ENCODE measurements at regions not wholly inside any gene's neighbourhood (a gene's known extent, or its start where the extent isn't known, plus 50 kb on each side); places are given as distances from the start of the nearest gene placed in this dataset.
A peak's percentile ranks its signal among the peaks of the same experiment; 100 is the strongest.

GRCh38 chr6:133590814-133591213 lies 298.1 kb upstream of the TCF21 start:
- WGBS (ENCODE audit: missing lambda C conversion rate), result 11% methylated on average over 3 of the region's 3 CpGs
- DNase-seq (ENCODE audit: low read depth in 1 of 2, low spot score in 1 of 2), result peak in 1 of 2 experiments; percentile 76
- peak overlapping the region; percentile 81 for H3K4me2 ChIP-seq

GRCh38 chr6:133591275-133591674 lies 297.6 kb upstream of the TCF21 start:
- Histone ChIP-seq H3K4me1 (peaks cover 54% of the 10 kb centered on the region), H3K4me3 (no peak overlapping the region), H3K4me2 (peak overlapping the region; percentile 81), H3K9me3 (peaks cover 3% of the 10 kb centered on the region; the same call in 1 of the 3 replicates), H3K27ac (peak overlapping the region; percentile 94 to 97)
- no peak for ATAC-seq
- DNase-seq (ENCODE audit: low read depth in 1 of 2, low spot score in 1 of 2), result no peak
- TF ChIP-seq POLR2AphosphoS2 (conservative IDR thresholded peaks at IDR 0.05; ENCODE audit: low read length) (no peak), FOSL2 (IDR thresholded peaks at IDR 0.05) (no peak), FOSL2 (CRISPR knock-in tag; IDR thresholded peaks at IDR 0.05) (0 out of 2 replicates have a peak, but pooled peaks have one; percentile 4), HOXB13 (CRISPR knock-in tag; IDR thresholded peaks at IDR 0.05; ENCODE audit: low read depth) (peak; percentile 40), CHD4 (IDR thresholded peaks at IDR 0.05; ENCODE audit: borderline replicate concordance) (no peak), SREBF2 (IDR thresholded peaks at IDR 0.05) (no peak), NPAS2 (CRISPR knock-in tag; IDR thresholded peaks at IDR 0.05; ENCODE audit: borderline replicate concordance) (no peak), RARB (CRISPR knock-in tag; IDR thresholded peaks at IDR 0.05) (no peak)
- no peak for FAIRE-seq
- CTCF ChIA-PET, result interaction anchor here (0.8 to 1.5 kb wide), 4 partner anchors 22 to 332 kb away, joined by 3 to 6 read pairs (median 4); no protein-coding TSS in a partner anchor
- 14% methylated on average over 1 of the region's 1 CpG for whole genome bisulfite sequencing (ENCODE audit: missing lambda C conversion rate)
- POLR2A ChIA-PET, result no interaction called here

More at GRCh38 chr6:133590814-133591213, 298.1 kb upstream of the TCF21 start:
- FAIRE-seq (peak; percentile 82), ATAC-seq (peak; percentile 66 to 87)
- ChIA-PET CTCF (interaction anchor here (1.3 to 1.5 kb wide), 3 partner anchors 22 to 332 kb away, joined by 3 to 6 read pairs (median 6); no protein-coding TSS in a partner anchor), POLR2A (interaction anchor here (0.6 to 0.7 kb wide), 2 partner anchors 247 to 767 kb away, joined by 3 to 7 read pairs; no protein-coding TSS in a partner anchor)
- Histone ChIP-seq H3K9me3 (peaks cover 3% of the 10 kb centered on the region; the same call in 1 of the 3 replicates), H3K27ac (peak overlapping the region; percentile 94 to 97), H3K4me1 (peaks cover 53% of the 10 kb centered on the region), H3K4me3 (no peak overlapping the region)
- TF ChIP-seq MAFK (IDR thresholded peaks at IDR 0.05; ENCODE audit: partially characterized antibody) (peak; percentile 99), EHF (CRISPR knock-in tag; IDR thresholded peaks at IDR 0.05) (peak; percentile 71; the same call in 1 of the 2 replicates), CBX2 (IDR thresholded peaks at IDR 0.05; ENCODE audit: borderline replicate concordance, low read depth) (no peak), NFE2L2 (conservative IDR thresholded peaks at IDR 0.05; ENCODE audit: low read length) (peak; percentile 89), HEYL (CRISPR knock-in tag; IDR thresholded peaks at IDR 0.05) (0 out of 2 replicates have a peak, but pooled peaks have one; percentile 7), FOSL2 (IDR thresholded peaks at IDR 0.05) (no peak), FOSL2 (CRISPR knock-in tag; IDR thresholded peaks at IDR 0.05) (peak; percentile 34; the same call in 1 of the 2 replicates)

GRCh38 chr6:133594652-133595110 lies 294.2 kb upstream of the TCF21 start:
- H3K9me3 ChIP-seq, result no peaks in the 10 kb centered on the region; the same call in 2 of the 3 replicates
- DNase-seq (ENCODE audit: low read depth in 1 of 2, low spot score in 1 of 2) (peak in 1 of 2 experiments; percentile 14), FAIRE-seq (no peak), ATAC-seq (no peak)
- H3K4me3 ChIP-seq, result no peak overlapping the region
- H3K4me1 ChIP-seq, result peaks cover 47% of the 10 kb centered on the region
- TF ChIP-seq BHLHE40 (IDR thresholded peaks at IDR 0.05; ENCODE audit: low read depth, low read length) (no peak), KDM5A (IDR thresholded peaks at IDR 0.05) (no peak), JUN (IDR thresholded peaks at IDR 0.05) (no peak), MAFK (IDR thresholded peaks at IDR 0.05; ENCODE audit: partially characterized antibody) (no peak), POLR2AphosphoS2 (conservative IDR thresholded peaks at IDR 0.05; ENCODE audit: low read length) (no peak), CTCF (IDR thresholded peaks at IDR 0.05) (no peak), E2F6 (IDR thresholded peaks at IDR 0.05; ENCODE audit: borderline replicate concordance, low read depth) (no peak), BCL3 (IDR thresholded peaks at IDR 0.05) (no peak), EHMT2 (IDR thresholded peaks at IDR 0.05; ENCODE audit: low read depth) (no peak), ELK1 (IDR thresholded peaks at IDR 0.05; ENCODE audit: low read depth, low read length) (no peak), MAZ (IDR thresholded peaks at IDR 0.05; ENCODE audit: borderline replicate concordance, low read depth, low read length) (no peak), CEBPB (IDR thresholded peaks at IDR 0.05) (no peak), ZNF302 (CRISPR knock-in tag; IDR thresholded peaks at IDR 0.05) (no peak), FOXS1 (CRISPR knock-in tag; IDR thresholded peaks at IDR 0.05) (no peak), TP53 (CRISPR knock-in tag; IDR thresholded peaks at IDR 0.05) (no peak), RNF2 (IDR thresholded peaks at IDR 0.05; ENCODE audit: borderline replicate concordance, low read depth) (no peak), SREBF2 (IDR thresholded peaks at IDR 0.05) (no peak), NFE2L2 (conservative IDR thresholded peaks at IDR 0.05; ENCODE audit: low read length) (no peak), ESRRA (IDR thresholded peaks at IDR 0.05; ENCODE audit: borderline replicate concordance, low read length) (no peak)
- 74% methylated on average over 8 of the region's 8 CpGs for WGBS (ENCODE audit: missing lambda C conversion rate)
- ChIA-PET POLR2A (no interaction called here), CTCF (interaction anchor here (1.9 to 2.9 kb wide), 2 partner anchors 26 to 322 kb away, joined by 4 to 8 read pairs; no protein-coding TSS in a partner anchor)
- H3K27ac ChIP-seq, result peak overlapping the region; percentile 85 to 97
- H3K4me2 ChIP-seq, result peak overlapping the region; percentile 62; the same call in 2 of the 3 replicates

All from A549 (cell line).